Right ventricle myocardium inferior (tissue), 1 donor: ENCODE measurements at regions not wholly inside any gene's neighbourhood (a gene's known extent, or its start where the extent isn't known, plus 50 kb on each side); places are given as distances from the start of the nearest gene placed in this dataset.
"Not testable (repeated sequence)": the region's sequence is repeated elsewhere in the genome, so short reads cannot be mapped to it uniquely, and the experiment has no call there.

ENCODE experiments used
- ATAC-seq: fragments of 200-7000 bp; cut with Tn5 transposase; one replicate; pipeline ENCODE4 v1.9.1; 2020; ENCODE audit warnings: mild to moderate bottlenecking, moderate library complexity
- DNase-seq: peaks from one replicate; pipeline ENCODE4 v3.0.0; 2021; ENCODE audit errors: missing footprints
- intact Hi-C: fragments of 100-400 bp; cut with DNase I; formaldehyde crosslinking; loops from one replicate; pipeline ENCODE4 v1.11.0; 2022
- donor health status: DM: no; HTN: yes; CAD: no; lungs with severe emphysema.

GRCh38 chr14:44873536-44873935, 88.2 kb downstream of the KLHL28 start:
- DNase-seq, result no peak
- ATAC-seq, result no peak
- intact Hi-C loops, result no loop called here

DNA sequence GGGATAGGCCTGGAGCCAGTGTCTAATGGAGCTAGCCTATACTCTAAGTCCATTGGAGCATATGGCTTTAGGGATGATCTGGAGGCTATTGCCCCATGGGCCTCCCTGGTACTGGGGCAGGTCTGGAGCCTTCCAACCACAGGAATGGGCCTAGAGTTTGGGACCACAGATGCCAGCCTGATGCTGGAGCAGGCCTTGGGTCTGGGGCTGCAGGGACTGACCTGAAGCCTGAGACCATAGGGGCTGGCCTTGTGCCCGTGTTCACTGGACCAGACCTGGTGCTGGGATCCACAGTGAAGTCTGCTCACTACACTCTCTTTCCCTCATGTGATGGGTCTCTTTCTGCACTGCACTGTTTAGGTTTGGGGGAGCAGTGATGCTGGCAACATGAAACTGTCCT, 95.0 kb downstream of the KLHL28 start:
- DNase-seq, result no peak
- intact Hi-C loops, result no loop called here
- ATAC-seq, result no peak

DNA sequence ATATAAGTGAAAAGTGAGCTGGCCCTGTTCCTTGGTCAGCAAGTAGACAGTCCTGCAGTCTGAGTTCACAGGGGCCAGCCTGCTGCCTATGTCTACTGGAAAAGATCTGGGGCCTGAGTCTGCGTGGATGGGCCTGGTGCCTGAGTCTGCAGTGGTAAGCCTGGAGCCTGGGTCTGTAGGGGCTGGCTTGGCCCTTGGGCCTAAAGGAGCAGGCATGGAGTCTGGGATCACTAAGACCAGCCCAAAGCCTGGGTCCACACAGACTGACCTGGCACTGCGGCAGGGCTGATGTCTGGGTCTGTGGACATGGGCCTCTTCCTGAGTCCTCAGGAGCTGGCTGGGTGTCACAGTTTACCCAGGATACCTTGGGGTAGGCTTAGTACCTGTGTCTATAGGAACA, 95.4 kb downstream of the KLHL28 start:
- no peak for DNase-seq
- ATAC-seq, result peak; percentile 28
- intact Hi-C loops, result no loop called here

- intact Hi-C loops, result no loop called here
- ATAC-seq (no peak), DNase-seq (no peak)
Observed at GRCh38 chr14:44863271-44863670, 98.5 kb downstream of the KLHL28 start.

- ATAC-seq, result no peak
- intact Hi-C loops, result no loop called here
Observed at GRCh38 chr14:44854114-44854513, 107.6 kb downstream of the KLHL28 start.

GRCh38 chr14:44847526-44848309, 114.0 kb downstream of the KLHL28 start:
- DNase-seq, result no peak
- intact Hi-C loops, result no loop called here
- ATAC-seq, result no peak

More at GRCh38 chr14:44854114-44854513, 107.6 kb downstream of the KLHL28 start:
- DNase-seq, result no peak

GRCh38 chr14:44846232-44846824, 115.4 kb downstream of the KLHL28 start:
- intact Hi-C loops, result no loop called here
- DNase-seq (no peak), ATAC-seq (no peak)

DNA sequence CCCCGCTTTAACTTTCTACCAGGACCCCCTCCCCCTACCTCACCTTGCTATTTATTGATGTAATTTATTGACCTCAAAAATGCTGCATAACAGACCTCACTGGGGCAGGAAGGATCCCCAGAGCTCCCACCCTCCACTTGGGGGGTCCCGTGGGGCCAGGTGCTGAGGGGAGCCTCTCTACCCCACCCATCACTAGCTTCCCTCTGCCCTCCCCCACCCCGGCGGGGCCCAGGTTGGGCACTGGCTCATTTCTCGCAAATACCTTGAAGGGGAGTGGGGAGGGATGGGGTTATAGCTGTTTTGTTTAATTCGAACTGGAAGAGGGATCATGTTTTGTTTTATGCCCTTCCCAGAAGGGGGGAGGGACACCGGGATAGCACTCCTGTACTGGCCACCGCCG, 125.8 kb downstream of the KLHL28 start:
- ATAC-seq, intact Hi-C loops, DNase-seq: not testable (repeated sequence)

DNA sequence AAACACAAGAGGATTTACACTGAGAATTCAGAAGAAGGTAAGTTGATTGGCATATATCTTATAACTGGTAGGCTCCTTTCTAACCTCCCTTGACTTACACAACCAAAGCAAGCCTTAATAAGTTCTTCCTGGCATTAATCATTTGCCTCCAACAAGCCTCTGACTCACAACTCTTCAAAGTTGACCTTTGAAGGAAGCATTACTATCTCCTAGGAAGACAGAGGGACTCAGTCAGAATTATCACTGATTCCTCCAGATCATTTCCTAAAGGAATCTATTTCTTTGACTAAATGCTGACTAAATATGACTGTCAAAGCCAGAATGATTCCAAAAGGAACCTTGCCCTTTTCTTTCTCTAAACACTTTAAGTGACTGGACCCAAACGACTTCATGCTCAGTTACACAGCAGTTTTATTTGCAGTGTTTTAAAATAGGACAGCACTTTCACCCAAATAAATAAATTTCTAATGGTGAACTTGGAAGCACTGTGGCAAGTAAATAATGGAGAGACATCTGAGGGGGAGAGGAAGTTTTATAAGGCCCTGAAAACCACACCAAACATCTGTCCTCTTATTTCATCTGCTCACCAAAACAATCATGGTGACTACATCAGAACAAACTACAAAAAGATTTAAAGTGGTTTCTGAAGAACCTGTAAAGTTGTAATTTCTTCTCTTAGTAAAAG, 128.2 kb downstream of the KLHL28 start:
- DNase-seq, result no peak
- intact Hi-C loops, result no loop called here
- ATAC-seq, result no peak

DNA sequence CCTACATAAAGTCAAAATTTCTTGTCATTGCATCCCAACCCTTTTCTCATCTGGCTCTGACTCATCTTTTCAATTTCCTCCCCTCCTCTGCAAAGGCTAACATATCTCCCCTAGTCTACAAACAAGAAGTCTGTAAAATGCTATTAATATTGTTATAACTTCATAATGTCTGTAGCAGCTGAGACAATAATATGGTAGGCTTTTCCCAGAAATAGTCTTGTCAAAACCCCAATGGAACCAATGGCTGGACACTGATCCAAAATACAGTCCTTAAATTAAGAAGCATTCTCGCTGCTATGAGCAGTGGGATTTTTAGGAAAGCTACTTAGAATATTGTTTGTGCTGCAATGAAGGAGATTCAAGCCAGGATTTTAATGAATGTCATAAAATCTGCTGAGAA, 131.4 kb downstream of the KLHL28 start:
- no peak for DNase-seq
- ATAC-seq, result no peak
- intact Hi-C loops, result no loop called here

DNA sequence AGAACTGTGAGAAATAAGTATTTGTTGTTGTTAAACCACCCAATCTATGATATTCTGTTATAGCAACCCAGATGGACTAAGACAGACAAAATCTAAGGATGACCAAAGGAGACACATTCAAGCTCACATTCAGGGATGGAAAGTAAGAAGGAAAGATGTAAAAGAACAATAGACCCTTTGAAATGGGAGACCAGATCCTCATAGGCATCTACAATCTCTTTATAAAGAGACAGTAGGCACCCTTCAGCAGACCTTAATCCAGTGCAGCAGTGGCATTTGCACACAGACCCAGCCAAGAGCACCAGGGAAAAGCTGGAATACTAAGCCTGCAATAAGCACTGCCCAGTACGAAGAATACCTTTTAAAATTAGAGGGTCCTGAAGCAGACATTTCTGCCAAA, 132.7 kb downstream of the KLHL28 start:
- ATAC-seq, result no peak
- DNase-seq, result no peak
- intact Hi-C loops, result no loop called here

DNA sequence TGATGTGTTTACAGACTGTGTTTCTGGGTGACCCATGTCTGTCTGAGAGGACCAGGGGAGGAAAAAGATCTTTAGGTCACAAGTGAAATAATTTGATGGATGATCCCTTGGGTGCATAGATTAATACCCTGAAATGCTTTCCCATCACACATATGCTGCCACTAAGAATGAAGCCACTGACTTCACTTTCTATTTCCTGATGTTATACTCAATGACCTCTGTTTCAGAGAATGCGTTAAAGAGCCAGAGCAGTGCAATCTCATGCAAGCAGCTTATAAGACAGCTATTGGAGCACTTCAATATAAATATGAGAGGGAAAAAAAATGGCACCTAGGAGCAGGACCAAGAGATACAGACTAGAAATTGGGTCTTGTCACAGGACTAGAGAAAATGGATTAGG, 133.7 kb downstream of the KLHL28 start:
- ATAC-seq (no peak), DNase-seq (no peak)
- intact Hi-C loops, result no loop called here

DNA sequence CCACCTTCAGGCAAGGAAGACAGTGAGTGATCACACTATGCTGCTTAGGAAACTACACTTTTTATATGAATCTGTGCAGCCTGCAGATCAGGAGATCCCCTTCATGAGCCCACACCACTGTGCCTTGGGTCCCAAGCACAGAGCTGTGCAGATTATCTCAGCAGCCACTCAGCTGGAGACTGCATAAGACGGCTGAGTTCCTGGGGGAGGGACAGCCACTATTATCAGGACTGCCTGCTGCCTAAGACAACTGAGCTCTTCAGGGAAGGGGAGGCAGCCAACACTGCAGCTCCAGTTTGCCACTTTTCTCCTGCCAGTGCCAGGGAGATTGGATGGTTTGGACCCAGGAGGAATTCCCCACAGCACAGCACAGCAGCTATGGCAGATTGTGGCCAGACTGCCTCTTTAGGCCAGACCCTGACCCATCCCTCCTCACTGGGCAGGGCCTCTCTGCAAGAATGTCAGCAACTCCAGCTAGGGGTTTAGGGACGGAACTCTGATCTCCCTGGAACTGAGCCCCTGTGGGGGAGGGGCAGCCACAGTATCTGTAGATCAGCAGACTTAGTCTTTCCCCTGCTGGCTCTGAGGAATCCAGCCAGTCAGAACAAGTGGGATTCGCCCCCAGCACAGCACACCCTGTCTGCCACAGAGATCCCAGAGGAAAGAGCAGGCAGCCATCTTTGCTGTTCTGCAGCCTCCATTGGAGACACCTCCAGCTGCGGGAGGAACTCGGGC, 141.3 kb downstream of the KLHL28 start:
- intact Hi-C loops, result no loop called here
- ATAC-seq, result no peak

DNA sequence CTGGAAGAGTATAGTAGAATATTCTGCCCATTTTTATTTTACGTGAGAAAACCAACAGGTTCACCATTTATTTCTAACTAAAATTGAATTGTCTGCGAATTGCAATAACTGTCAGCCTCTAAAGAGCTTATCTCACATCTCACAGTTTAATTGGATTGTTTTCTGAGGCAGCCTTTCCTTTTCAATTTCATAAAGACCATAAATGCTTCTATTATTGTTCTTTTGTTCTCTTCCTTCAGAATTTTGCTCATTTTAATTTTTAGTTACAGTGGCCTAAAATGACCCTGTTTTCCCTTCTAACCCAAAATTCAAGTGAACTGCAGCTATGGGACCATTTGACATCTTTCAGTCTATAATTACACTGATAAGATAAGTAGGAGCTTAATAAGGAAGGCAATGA, 147.6 kb downstream of the KLHL28 start:
- intact Hi-C loops, result no loop called here
- ATAC-seq, result no peak
- DNase-seq, result no peak

More for the DNA sequence above, 141.3 kb downstream of the KLHL28 start:
- DNase-seq, result no peak

GRCh38 chr14:44812672-44813071, 149.1 kb downstream of the KLHL28 start:
- intact Hi-C loops, result no loop called here
- ATAC-seq (no peak), DNase-seq (no peak)

DNA sequence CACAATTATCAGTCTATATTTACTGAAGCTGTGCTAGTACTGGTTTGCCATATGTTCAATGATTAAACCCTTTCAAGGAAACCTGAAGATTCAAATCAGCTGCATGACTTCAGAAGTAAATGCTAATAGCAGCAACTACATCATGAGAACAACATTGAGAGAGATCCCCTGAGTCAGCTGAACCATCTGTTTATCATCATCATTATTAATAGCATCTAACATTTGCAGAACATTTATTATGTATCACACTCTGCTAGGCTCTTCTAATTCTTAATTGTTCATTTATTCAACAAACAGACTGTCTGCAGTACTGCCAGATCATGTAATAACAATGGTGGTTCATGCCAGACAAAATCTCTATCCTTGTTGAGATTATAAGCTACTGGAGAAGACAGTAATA, 157.4 kb downstream of the KLHL28 start:
- intact Hi-C loops, result no loop called here
- ATAC-seq (no peak), DNase-seq (no peak)

GRCh38 chr14:44803239-44803905, 158.4 kb downstream of the KLHL28 start:
- peak; percentile 80 for ATAC-seq
- no peak for DNase-seq
- intact Hi-C loops, result no loop called here

GRCh38 chr14:44798386-44799242, 163.1 kb downstream of the KLHL28 start:
- DNase-seq (no peak), ATAC-seq (no peak)
- intact Hi-C loops, result no loop called here
